Stimulated activated CD4-positive, alpha-beta T cell treated with anti-CD3 and anti-CD28 coated beads, Interleukin-1b, Interleukin-23, amount 100 ng/mL, for 4 hours (primary cell): ENCODE measurements at regions not wholly inside any gene's neighbourhood (a gene's known extent, or its start where the extent isn't known, plus 50 kb on each side); places are given as distances from the start of the nearest gene placed in this dataset.

ENCODE experiments used
- DNase-seq, 2 donors: peaks; one replicate each; pipeline ENCODE4 v3.0.0-alpha.2; 2020; ENCODE audit warnings: low read depth in 2 of 2

DNA sequence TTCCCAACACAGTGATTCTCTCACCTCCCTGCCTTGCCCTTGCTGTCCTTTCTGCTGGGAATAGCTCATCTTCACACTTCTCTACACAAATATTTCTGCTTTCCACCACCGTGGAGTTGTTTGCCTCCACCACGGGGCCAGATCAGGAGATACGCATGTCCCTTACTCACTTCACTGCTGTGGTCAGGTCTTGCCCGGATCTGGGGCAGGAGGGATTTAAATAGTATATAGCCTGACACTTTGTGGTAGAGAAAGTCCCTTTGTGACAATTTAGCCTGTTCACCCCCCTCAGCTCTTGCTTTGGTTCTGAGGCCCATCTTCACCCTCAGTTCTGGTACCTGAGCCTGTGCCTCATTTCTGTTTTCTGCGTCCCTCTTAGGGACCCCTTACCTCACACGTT, 92.6 kb upstream of the PREP start:
- DNase-seq: no peak

DNA sequence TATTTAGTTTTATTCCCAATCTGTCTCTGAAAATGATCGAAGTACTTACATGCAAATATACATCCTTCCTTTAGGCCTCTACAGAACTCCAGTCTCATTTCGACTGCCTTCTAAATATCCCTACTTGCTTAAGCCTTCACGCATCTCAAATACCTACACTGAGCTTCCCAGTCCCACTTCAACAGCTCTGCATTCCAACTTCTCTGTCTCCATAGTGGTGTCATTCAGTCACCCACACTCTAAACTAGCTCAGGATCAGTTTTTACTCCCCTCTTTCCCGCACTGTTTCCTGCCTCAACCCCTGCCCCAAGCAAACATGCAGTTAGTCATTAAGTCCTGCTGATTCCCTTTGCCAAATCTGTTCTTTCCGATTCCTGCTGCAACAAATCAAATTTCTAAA, 91.8 kb upstream of the PREP start:
- DNase-seq: no peak

GRCh38 chr6:105493736-105494135, 90.9 kb upstream of the PREP start:
- DNase-seq: no peak

- no peak for DNase-seq
Observed at GRCh38 chr6:105492706-105493673, 90.1 kb upstream of the PREP start.

GRCh38 chr6:105489216-105489530, 86.3 kb upstream of the PREP start:
- DNase-seq: no peak

DNA sequence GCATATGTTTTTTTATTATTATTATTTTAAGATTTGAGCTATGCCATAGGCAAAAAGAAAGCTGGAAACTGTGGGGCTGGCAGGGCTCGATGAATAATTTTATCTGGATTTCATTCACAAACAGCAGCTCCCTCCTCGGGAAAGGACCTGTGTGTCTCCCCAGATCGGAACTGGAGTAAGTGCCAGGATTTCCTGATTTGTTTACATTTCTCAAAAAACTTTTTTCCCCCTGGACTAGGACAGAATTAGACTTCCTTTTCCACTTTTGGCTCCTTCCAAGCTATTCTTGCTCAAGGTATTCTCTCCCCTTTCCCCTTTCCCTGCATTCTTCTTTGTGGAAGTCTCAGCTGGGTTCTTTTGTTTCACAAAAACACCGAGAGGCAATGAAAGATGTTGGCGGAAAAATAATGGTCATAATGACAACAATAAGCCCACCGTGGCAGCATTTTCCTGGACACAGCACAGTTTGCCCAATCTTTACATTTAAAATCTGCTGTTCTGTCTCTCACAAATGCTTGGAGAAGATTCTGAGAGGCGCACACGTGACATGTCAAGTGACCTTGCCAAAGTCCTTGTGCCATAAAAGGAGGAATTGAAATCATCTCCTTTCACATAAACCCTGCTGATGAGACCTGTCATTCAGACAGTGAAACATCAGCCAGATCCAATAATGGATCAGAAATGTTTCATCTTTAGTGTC, 85.8 kb upstream of the PREP start:
- DNase-seq: no peak

- DNase-seq: no peak
Observed at GRCh38 chr6:105487040-105487790, 84.3 kb upstream of the PREP start.

DNA sequence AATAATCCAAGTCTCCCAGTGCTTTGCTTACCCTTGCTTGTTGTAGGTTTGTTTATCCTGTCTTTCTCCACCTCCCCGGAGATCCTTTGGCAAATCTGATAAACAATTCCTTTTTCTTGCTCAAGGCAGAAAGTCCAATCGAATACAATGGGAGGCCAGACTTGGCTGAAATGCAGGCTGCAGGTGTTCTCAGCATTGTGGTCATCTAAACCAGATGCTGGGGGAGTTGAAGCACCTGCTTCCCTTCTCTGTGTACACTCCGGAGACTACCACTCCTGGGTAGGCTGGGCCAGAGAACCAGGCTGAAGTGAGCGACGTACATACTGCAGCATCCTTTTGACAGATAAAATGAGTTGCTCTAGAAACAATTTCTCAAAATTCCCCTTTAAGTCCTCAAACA, 82.6 kb upstream of the PREP start:
- DNase-seq: no peak

DNA sequence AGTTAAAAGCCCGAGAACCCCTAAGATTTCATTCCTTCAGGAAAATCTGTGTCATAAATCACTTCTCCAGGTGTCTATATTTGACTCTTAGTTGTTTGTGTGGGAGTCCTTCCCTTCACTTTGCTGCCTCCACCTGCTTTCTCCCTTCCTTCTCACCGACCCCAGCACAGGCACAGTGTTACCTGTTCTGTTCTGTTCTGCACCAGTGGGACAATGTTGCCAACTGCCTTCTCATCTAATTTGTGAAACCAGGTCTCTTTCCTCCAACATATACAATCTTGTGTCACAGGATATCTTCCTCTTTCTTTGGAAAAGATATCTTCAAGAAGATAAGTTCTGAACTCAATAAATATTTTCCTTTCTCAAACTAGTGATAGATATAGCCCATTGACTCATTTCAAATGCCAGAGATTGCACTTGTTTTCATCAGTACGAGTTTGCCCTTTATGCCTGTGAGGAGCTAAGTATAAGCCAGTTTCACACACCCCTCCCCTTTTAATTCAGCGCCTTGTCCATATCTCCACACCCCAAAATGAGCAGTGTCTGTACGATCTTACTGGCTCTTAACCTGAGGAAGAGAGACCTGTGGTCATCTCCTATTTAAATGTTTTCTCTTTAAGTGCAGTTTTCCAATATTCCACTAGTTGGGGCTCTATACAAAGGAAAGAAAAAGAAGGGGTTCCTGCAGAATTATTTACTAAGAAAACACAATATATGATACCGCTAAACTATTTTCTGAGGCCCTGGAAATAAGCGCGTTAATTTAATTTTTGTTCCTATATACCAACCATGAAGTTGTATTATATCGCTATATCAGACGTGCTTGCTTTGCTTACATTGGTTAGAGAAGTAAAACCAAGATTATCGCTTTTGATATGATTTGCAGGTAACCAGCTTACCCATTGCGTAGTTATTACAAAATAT, 81.6 kb upstream of the PREP start:
- DNase-seq: no peak

DNA sequence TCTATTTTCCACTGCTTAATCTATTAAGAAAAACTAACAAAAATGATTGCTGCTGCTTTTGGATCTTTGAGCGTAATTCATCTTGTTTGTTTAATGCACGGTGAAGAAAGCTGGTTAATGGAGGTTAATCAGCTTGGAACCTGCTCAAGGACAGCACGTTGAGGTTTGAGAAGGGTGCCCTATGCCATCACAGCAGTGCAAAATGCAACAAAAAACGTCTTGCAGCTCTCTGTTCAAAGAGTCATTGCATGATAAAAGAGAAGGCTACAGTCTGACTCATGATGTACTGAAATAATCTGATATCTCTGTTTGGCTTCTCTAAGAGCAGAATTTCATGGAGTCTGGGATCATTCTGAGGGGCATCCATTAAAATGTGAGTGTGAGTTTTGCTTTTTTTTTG, 80.6 kb upstream of the PREP start:
- no peak for DNase-seq

DNA sequence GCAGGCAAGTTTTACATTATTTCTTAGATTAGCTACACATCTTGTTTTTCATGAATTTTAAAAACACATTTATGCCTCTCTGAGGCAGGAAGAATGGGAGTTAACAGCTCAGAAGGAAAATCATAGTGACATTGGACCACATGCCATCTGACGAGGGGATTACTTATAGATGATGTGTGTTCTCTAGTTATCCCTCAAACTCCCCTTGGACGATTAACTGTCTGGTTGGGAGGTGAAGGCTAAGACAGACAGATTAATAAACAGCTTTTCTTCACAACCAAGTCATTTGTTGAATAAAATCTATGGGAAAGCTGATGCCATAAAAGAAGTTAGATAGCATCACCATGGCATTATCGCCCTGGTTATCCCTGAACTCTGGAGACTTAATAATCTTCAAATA, 80.0 kb upstream of the PREP start:
- DNase-seq: no peak

DNA sequence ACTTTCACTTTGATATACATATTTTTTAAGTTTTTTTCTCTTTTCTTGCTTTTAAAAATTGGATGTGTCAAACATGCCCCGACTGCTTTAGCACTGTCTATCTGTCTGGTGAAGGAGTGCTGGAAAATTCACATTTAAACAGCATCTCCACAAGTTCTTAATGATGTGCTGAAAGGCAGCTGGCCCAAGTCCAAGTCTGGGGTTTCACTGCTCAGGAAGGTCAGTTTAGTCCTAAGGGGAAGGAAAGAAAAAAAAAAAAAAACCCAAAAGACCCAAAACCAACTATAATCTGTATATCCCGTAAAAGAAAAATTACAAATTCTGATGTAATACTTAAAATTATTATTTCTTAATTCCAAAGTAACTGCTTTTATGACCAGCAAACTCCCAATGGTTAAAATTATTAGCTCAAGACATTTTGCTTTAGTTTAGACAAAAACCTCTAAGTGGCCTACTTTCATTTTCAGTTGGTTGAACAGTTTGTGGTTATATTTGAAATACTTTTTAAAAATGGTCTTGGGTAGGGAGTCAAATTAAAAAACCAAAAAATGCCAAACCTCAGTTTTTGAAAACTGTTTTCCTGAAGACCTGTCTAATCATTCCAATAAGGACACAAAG, 79.5 kb upstream of the PREP start:
- DNase-seq: no peak

DNA sequence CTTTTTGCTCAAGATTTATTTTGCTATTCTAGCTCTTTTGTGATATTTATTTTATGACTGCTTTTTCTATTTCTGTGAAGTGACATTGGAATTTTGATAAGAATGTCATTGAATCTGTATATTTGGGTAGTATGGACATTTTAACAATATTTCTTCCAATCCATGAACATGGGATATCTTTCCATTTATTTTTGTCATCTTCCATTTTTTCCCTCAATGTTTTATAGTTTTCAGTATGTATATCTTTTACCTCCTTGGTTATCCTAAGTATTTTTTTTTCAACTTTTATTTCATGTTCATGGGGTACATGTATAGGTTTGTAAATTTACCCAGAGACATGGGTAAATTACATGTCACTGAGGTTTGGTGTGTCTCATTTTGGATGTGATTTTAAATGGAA, 74.1 kb upstream of the PREP start:
- no peak for DNase-seq

DNA sequence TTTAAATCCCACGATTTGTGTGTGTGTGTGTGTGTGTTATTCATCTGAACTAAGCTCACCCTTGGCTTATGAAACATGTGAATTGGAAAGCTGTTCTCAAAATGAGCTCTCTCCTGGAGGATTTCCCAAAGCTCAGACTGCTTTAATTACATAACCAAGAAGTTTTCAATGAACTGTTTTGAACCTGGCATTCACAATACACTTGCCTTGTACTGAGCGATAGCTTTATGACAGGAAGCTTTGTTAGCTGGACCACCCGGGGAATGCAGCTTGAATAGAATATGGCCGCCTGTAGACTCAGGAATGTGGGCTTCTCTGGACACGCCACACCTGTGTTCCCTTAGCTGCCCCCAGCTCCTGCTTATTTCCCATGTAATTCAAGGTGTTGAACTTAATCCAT, 71.4 kb upstream of the PREP start:
- DNase-seq: no peak

- no peak for DNase-seq
Observed at GRCh38 chr6:105469946-105470345, 67.1 kb upstream of the PREP start.

GRCh38 chr6:105468850-105469249, 66.0 kb upstream of the PREP start:
- no peak for DNase-seq

DNA sequence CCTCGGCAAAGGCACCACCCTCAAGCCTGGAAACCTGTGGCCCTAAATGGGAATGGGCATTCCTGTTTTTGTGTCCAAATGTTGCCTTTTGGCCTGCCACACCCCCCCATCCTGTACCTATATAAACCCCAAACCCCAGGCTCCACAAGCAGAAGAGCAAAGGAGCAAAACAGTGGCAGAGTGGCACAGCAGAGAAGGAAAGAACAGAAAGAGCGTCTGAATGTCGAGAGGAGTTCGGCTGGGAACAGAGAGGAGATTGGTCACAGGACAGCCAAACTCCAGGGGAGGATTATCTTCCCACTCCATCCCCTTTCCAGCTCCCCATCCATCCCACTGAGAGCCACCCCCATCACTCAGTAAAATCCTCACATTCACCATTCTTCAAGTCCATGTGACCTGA, 58.0 kb upstream of the PREP start:
- no peak for DNase-seq

GRCh38 chr6:105459864-105460263, 57.0 kb upstream of the PREP start:
- DNase-seq: no peak

DNA sequence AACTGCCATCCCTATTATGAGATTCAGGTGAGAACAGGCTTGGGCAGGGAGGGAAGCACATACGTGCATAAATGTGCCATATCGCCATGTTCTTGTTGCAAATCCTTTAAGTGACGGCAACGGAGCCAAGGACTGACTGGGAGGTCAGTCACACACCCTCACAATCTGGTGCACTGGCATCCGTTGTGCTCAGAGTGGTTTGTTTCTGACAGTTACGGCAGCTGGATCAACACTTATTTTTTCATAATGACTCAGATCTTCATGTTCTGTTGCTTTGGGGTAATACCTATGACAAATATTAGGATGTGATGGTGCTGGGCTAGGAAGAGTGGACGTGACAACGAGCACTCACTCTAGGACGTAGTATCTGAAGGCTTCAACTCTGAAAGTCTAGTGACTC, 56.2 kb upstream of the PREP start:
- no peak for DNase-seq

GRCh38 chr6:105458551-105458950, 55.7 kb upstream of the PREP start:
- DNase-seq: no peak

DNA sequence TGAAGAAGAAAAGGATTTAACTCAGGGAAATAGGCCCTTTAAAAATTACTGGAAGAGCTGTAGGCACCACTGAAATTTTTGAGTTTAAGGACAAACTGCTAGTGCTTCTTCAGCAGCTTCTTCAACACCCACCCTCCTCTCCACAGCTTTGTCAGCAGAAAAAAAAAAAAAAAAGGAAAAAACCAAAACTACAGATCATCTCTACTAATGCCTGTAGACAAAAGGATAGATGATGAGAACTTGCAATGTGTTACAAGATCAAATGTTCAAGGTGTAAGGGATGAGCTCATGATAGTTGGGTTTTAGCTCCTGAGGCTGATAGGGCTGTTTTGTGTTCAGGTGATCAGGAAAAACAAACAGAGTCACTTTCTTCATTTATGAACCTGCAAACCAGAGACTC, 55.2 kb upstream of the PREP start:
- no peak for DNase-seq
